ENCODE measurements at regions not wholly inside any gene's neighbourhood (a gene's known extent, or its start where the extent isn't known, plus 50 kb on each side); places are given as distances from the start of the nearest gene placed in this dataset.

DNA sequence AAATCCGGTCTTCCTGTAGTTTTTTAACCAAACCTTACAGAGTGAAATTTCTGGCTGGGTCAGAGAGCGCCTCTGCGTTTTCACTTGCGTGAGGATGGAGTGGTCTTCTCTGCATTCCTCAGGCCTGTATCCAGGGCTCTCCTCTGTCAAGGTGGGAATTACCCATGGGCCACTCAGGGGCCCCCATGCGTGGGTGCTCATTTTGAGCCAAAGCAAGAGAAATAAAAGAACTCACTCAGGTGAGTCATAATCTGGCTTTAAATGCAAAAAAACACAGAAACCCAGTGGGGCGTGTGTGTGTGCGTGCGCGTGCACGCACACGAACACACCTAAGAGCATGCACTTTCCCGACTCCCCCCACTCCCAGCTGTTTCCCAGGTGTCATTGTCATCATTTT, 104.0 kb upstream of the PWP1 start (continued):
- TF ChIP-seq ZNF37A (tag by site-specific recombination; IDR thresholded peaks at IDR 0.05) (no peak), ZNF473 (tag by site-specific recombination; IDR thresholded peaks at IDR 0.05) (no peak), ZBTB21 (tag by site-specific recombination; IDR thresholded peaks at IDR 0.05) (no peak)

DNA sequence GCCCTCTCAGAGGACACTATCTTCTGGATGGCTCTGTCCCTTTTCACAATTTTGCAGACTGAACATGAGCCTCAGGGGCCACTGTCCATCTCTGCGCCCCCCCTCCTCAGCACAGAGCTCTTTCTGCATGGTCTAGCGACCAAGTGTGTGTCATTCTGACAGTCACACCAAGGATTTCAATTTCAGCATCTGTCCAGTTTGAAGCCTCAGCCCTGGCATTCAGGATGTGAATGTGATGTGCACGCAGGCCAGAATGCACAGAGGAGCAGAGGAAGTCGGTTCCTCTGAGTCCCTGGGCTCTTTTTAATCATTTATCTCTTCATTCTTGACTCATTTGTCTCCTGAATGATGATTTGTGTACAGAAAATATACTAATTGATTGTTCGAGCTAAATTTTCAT, 102.0 kb upstream of the PWP1 start:
- no peak overlapping the region for H3K4me3 ChIP-seq (ENCODE audit: low read depth, low read length)
- ChIA-PET POLR2A (no interaction called here), CTCF (interaction anchor here (0.8 kb wide), 1 partner anchor 452 kb away, joined by 5 read pairs; no protein-coding TSS in a partner anchor)
- no peaks in the 10 kb centered on the region for H3K36me3 ChIP-seq (ENCODE audit: control insufficient read depth in 2 of 2, insufficient read depth in 1 of 2, low read length in 2 of 2)
- H3K27ac ChIP-seq (ENCODE audit: extremely low read depth, low read depth, low read length): no peak overlapping the region
- TF ChIP-seq ZNF324 (tag by site-specific recombination; IDR thresholded peaks at IDR 0.05): no peak
- TF ChIP-seq, protein P1, sequence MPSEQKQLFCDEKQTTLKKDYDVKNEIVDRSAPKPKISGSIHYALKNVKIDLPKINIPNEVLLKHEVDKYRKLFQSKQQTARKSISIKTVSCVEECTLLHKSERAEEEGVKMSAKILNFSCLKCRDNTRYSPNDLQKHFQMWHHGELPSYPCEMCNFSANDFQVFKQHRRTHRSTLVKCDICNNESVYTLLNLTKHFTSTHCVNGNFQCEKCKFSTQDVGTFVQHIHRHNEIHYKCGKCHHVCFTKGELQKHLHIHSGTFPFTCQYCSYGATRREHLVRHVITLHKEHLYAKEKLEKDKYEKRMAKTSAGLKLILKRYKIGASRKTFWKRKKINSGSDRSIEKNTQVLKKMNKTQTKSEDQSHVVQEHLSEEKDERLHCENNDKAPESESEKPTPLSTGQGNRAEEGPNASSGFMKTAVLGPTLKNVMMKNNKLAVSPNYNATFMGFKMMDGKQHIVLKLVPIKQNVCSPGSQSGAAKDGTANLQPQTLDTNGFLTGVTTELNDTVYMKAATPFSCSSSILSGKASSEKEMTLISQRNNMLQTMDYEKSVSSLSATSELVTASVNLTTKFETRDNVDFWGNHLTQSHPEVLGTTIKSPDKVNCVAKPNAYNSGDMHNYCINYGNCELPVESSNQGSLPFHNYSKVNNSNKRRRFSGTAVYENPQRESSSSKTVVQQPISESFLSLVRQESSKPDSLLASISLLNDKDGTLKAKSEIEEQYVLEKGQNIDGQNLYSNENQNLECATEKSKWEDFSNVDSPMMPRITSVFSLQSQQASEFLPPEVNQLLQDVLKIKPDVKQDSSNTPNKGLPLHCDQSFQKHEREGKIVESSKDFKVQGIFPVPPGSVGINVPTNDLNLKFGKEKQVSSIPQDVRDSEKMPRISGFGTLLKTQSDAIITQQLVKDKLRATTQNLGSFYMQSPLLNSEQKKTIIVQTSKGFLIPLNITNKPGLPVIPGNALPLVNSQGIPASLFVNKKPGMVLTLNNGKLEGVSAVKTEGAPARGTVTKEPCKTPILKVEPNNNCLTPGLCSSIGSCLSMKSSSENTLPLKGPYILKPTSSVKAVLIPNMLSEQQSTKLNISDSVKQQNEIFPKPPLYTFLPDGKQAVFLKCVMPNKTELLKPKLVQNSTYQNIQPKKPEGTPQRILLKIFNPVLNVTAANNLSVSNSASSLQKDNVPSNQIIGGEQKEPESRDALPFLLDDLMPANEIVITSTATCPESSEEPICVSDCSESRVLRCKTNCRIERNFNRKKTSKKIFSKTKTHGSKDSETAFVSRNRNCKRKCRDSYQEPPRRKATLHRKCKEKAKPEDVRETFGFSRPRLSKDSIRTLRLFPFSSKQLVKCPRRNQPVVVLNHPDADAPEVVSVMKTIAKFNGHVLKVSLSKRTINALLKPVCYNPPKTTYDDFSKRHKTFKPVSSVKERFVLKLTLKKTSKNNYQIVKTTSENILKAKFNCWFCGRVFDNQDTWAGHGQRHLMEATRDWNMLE (tag by site-specific recombination; conservative IDR thresholded peaks at IDR 0.05; ENCODE audit: low read depth): no peak
- no peak for TF ChIP-seq ZNF707 (tag by site-specific recombination; IDR thresholded peaks at IDR 0.05)
- TF ChIP-seq, protein P2, sequence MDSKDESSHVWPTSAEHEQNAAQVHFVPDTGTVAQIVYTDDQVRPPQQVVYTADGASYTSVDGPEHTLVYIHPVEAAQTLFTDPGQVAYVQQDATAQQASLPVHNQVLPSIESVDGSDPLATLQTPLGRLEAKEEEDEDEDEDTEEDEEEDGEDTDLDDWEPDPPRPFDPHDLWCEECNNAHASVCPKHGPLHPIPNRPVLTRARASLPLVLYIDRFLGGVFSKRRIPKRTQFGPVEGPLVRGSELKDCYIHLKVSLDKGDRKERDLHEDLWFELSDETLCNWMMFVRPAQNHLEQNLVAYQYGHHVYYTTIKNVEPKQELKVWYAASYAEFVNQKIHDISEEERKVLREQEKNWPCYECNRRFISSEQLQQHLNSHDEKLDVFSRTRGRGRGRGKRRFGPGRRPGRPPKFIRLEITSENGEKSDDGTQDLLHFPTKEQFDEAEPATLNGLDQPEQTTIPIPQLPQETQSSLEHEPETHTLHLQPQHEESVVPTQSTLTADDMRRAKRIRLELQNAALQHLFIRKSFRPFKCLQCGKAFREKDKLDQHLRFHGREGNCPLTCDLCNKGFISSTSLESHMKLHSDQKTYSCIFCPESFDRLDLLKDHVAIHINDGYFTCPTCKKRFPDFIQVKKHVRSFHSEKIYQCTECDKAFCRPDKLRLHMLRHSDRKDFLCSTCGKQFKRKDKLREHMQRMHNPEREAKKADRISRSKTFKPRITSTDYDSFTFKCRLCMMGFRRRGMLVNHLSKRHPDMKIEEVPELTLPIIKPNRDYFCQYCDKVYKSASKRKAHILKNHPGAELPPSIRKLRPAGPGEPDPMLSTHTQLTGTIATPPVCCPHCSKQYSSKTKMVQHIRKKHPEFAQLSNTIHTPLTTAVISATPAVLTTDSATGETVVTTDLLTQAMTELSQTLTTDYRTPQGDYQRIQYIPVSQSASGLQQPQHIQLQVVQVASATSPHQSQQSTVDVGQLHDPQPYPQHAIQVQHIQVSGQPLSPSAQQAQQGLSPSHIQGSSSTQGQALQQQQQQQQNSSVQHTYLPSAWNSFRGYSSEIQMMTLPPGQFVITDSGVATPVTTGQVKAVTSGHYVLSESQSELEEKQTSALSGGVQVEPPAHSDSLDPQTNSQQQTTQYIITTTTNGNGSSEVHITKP (tag by site-specific recombination; IDR thresholded peaks at IDR 0.05): no peak
- TF ChIP-seq, protein P3, sequence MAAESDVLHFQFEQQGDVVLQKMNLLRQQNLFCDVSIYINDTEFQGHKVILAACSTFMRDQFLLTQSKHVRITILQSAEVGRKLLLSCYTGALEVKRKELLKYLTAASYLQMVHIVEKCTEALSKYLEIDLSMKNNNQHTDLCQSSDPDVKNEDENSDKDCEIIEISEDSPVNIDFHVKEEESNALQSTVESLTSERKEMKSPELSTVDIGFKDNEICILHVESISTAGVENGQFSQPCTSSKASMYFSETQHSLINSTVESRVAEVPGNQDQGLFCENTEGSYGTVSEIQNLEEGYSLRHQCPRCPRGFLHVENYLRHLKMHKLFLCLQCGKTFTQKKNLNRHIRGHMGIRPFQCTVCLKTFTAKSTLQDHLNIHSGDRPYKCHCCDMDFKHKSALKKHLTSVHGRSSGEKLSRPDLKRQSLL (tag by site-specific recombination; IDR thresholded peaks at IDR 0.05): no peak
- no peak for TF ChIP-seq KLF7 (tag by site-specific recombination; IDR thresholded peaks at IDR 0.05; ENCODE audit: borderline replicate concordance)
- TF ChIP-seq ZNF768 (tag by site-specific recombination; IDR thresholded peaks at IDR 0.05): no peak
- TF ChIP-seq ZNF112 (tag by site-specific recombination; IDR thresholded peaks at IDR 0.05): no peak
- H3K9me3 ChIP-seq (ENCODE audit: control insufficient read depth, insufficient read depth, low read depth, low read length): no peaks in the 10 kb centered on the region
- no peaks in the 10 kb centered on the region for H3K4me1 ChIP-seq (ENCODE audit: control insufficient read depth, insufficient read depth, low read length)

DNA sequence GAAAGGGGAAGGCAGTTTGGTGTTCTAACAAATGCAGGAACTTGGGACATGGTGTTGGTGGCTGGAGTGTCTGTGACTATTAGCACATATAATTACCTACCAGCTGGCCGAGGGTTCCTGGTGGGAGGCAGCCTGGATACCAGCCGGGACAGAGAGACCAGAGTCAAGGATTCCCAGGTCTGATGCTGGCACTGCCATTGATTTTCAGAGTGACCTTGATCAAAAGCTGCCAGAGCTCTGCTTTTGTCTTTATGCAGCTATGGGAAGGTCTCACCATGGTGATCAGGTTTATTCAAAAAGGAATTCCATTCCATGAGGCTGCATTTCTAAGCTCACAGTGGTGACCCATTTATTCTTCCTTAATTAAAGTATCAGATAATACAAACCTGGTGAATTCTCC, 101.0 kb upstream of the PWP1 start:
- no peaks in the 10 kb centered on the region for H3K9me3 ChIP-seq (ENCODE audit: control insufficient read depth, insufficient read depth, low read depth, low read length)
- no peaks in the 10 kb centered on the region for H3K4me1 ChIP-seq (ENCODE audit: control insufficient read depth, insufficient read depth, low read length)
- ChIA-PET CTCF (interaction anchor here (0.8 kb wide), 1 partner anchor 453 kb away, joined by 5 read pairs; no protein-coding TSS in a partner anchor), POLR2A (no interaction called here)
- no peaks in the 10 kb centered on the region for H3K36me3 ChIP-seq (ENCODE audit: control insufficient read depth in 2 of 2, insufficient read depth in 1 of 2, low read length in 2 of 2)
- H3K27ac ChIP-seq (ENCODE audit: extremely low read depth, low read depth, low read length): no peak overlapping the region
- no peak overlapping the region for H3K4me3 ChIP-seq (ENCODE audit: low read depth, low read length)
- no peak for TF ChIP-seq GFI1B (tag by site-specific recombination; IDR thresholded peaks at IDR 0.05)
- TF ChIP-seq, protein P4, sequence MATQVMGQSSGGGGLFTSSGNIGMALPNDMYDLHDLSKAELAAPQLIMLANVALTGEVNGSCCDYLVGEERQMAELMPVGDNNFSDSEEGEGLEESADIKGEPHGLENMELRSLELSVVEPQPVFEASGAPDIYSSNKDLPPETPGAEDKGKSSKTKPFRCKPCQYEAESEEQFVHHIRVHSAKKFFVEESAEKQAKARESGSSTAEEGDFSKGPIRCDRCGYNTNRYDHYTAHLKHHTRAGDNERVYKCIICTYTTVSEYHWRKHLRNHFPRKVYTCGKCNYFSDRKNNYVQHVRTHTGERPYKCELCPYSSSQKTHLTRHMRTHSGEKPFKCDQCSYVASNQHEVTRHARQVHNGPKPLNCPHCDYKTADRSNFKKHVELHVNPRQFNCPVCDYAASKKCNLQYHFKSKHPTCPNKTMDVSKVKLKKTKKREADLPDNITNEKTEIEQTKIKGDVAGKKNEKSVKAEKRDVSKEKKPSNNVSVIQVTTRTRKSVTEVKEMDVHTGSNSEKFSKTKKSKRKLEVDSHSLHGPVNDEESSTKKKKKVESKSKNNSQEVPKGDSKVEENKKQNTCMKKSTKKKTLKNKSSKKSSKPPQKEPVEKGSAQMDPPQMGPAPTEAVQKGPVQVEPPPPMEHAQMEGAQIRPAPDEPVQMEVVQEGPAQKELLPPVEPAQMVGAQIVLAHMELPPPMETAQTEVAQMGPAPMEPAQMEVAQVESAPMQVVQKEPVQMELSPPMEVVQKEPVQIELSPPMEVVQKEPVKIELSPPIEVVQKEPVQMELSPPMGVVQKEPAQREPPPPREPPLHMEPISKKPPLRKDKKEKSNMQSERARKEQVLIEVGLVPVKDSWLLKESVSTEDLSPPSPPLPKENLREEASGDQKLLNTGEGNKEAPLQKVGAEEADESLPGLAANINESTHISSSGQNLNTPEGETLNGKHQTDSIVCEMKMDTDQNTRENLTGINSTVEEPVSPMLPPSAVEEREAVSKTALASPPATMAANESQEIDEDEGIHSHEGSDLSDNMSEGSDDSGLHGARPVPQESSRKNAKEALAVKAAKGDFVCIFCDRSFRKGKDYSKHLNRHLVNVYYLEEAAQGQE (tag by site-specific recombination; IDR thresholded peaks at IDR 0.05): no peak
- no peak for TF ChIP-seq ZSCAN30 (tag by site-specific recombination; IDR thresholded peaks at IDR 0.05)
- TF ChIP-seq, protein P5, sequence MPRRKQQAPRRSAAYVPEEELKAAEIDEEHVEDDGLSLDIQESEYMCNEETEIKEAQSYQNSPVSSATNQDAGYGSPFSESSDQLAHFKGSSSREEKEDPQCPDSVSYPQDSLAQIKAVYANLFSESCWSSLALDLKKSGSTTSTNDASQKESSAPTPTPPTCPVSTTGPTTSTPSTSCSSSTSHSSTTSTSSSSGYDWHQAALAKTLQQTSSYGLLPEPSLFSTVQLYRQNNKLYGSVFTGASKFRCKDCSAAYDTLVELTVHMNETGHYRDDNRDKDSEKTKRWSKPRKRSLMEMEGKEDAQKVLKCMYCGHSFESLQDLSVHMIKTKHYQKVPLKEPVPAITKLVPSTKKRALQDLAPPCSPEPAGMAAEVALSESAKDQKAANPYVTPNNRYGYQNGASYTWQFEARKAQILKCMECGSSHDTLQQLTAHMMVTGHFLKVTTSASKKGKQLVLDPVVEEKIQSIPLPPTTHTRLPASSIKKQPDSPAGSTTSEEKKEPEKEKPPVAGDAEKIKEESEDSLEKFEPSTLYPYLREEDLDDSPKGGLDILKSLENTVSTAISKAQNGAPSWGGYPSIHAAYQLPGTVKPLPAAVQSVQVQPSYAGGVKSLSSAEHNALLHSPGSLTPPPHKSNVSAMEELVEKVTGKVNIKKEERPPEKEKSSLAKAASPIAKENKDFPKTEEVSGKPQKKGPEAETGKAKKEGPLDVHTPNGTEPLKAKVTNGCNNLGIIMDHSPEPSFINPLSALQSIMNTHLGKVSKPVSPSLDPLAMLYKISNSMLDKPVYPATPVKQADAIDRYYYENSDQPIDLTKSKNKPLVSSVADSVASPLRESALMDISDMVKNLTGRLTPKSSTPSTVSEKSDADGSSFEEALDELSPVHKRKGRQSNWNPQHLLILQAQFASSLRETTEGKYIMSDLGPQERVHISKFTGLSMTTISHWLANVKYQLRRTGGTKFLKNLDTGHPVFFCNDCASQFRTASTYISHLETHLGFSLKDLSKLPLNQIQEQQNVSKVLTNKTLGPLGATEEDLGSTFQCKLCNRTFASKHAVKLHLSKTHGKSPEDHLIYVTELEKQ (tag by site-specific recombination; IDR thresholded peaks at IDR 0.05; ENCODE audit: borderline replicate concordance): no peak
- no peak for TF ChIP-seq ZNF121 (tag by site-specific recombination; IDR thresholded peaks at IDR 0.05)
